ENCODE measurements at regions not wholly inside any gene's neighbourhood (a gene's known extent, or its start where the extent isn't known, plus 50 kb on each side); places are given as distances from the start of the nearest gene placed in this dataset.

DNA sequence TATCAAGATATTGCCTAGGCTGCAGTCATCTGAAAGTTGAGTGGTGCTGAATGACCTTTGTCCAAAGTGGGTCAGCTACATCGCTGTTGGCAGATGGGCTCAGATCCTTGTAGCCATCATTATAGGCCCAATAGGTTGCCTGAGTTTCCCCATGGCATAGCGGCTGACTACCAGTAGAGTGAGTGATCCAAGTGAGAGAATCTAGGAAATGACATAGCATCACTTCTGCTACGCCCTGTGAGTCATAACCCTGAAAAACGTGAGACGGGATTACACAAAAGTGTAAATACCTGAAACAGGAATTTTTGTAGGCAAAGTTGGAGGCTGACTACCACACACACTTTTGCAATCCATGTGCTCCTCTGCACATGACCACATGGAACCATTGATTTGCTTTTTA lies 273.3 kb downstream of the RPL10L start:
- H3K9me3 ChIP-seq (ENCODE audit: control insufficient read depth in 4 of 4, insufficient read depth in 3 of 4, low read length in 3 of 4), result peaks cover 0 to 3% (median 0%) of the 10 kb centered on the region in 4 donors
- no peak overlapping the region for H3K9ac ChIP-seq (ENCODE audit: insufficient read depth in 1 of 2, low read length in 2 of 2)
- TF ChIP-seq, protein P1, sequence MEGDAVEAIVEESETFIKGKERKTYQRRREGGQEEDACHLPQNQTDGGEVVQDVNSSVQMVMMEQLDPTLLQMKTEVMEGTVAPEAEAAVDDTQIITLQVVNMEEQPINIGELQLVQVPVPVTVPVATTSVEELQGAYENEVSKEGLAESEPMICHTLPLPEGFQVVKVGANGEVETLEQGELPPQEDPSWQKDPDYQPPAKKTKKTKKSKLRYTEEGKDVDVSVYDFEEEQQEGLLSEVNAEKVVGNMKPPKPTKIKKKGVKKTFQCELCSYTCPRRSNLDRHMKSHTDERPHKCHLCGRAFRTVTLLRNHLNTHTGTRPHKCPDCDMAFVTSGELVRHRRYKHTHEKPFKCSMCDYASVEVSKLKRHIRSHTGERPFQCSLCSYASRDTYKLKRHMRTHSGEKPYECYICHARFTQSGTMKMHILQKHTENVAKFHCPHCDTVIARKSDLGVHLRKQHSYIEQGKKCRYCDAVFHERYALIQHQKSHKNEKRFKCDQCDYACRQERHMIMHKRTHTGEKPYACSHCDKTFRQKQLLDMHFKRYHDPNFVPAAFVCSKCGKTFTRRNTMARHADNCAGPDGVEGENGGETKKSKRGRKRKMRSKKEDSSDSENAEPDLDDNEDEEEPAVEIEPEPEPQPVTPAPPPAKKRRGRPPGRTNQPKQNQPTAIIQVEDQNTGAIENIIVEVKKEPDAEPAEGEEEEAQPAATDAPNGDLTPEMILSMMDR (IDR thresholded peaks at IDR 0.05; ENCODE audit: control extremely low read depth, extremely low read depth), result no peak
- ATAC-seq (ENCODE audit: insufficient read depth, low FRiP score) (no peak), DNase-seq (no peak)
- H3K27ac ChIP-seq (ENCODE audit: low read depth in 1 of 2, low read length in 1 of 2), result no peak overlapping the region
- WGBS, 2 donors, result 90 to 92% methylated on average over 5 of the region's 5 CpGs
- no peaks in the 10 kb centered on the region for H3K4me1 ChIP-seq (ENCODE audit: control insufficient read depth in 5 of 5, insufficient read depth in 5 of 5, low read length in 5 of 5)
- H3K27me3 ChIP-seq (ENCODE audit: control insufficient read depth in 3 of 3, insufficient read depth in 3 of 3, low read length in 2 of 3), result no peaks in the 10 kb centered on the region
- H3K36me3 ChIP-seq (ENCODE audit: control insufficient read depth in 4 of 4, insufficient read depth in 4 of 4, low read length in 4 of 4), result no peaks in the 10 kb centered on the region
- no peak overlapping the region for H3K4me3 ChIP-seq

- Histone ChIP-seq H3K4me3 (no peak overlapping the region), H3K36me3 (ENCODE audit: control insufficient read depth in 4 of 4, insufficient read depth in 4 of 4, low read length in 4 of 4) (no peaks in the 10 kb centered on the region), H3K27me3 (ENCODE audit: control insufficient read depth in 3 of 3, insufficient read depth in 3 of 3, low read length in 2 of 3) (no peaks in the 10 kb centered on the region), H3K9ac (ENCODE audit: insufficient read depth in 1 of 2, low read length in 2 of 2) (no peak overlapping the region), H3K27ac (ENCODE audit: low read depth in 1 of 2, low read length in 1 of 2) (no peak overlapping the region), H3K9me3 (ENCODE audit: control insufficient read depth in 4 of 4, insufficient read depth in 3 of 4, low read length in 3 of 4) (peaks cover 0 to 3% (median 0%) of the 10 kb centered on the region in 4 donors), H3K4me1 (ENCODE audit: control insufficient read depth in 5 of 5, insufficient read depth in 5 of 5, low read length in 5 of 5) (no peaks in the 10 kb centered on the region)
- TF ChIP-seq, protein P1 (IDR thresholded peaks at IDR 0.05; ENCODE audit: control extremely low read depth, extremely low read depth), result no peak
- no peak for ATAC-seq (ENCODE audit: insufficient read depth, low FRiP score)
- 80 to 86% methylated on average over 3 of the region's 3 CpGs for WGBS, 2 donors
- no peak for DNase-seq
Measured at GRCh38 chr14:46377305-46377704, 274.3 kb downstream of the RPL10L start.

- DNase-seq (no peak), ATAC-seq (ENCODE audit: insufficient read depth, low FRiP score) (no peak)
- Histone ChIP-seq H3K4me1 (ENCODE audit: control insufficient read depth in 5 of 5, insufficient read depth in 5 of 5, low read length in 5 of 5) (no peaks in the 10 kb centered on the region), H3K27me3 (ENCODE audit: control insufficient read depth in 3 of 3, insufficient read depth in 3 of 3, low read length in 2 of 3) (no peaks in the 10 kb centered on the region), H3K9me3 (ENCODE audit: control insufficient read depth in 4 of 4, insufficient read depth in 3 of 4, low read length in 3 of 4) (no peaks in the 10 kb centered on the region), H3K27ac (ENCODE audit: low read depth in 1 of 2, low read length in 1 of 2) (no peak overlapping the region), H3K9ac (ENCODE audit: insufficient read depth in 1 of 2, low read length in 2 of 2) (no peak overlapping the region), H3K4me3 (no peak overlapping the region), H3K36me3 (ENCODE audit: control insufficient read depth in 4 of 4, insufficient read depth in 4 of 4, low read length in 4 of 4) (no peaks in the 10 kb centered on the region)
- TF ChIP-seq, protein P1 (IDR thresholded peaks at IDR 0.05; ENCODE audit: control extremely low read depth, extremely low read depth), result no peak
Measured at GRCh38 chr14:46369391-46369790, 282.2 kb downstream of the RPL10L start.

DNA sequence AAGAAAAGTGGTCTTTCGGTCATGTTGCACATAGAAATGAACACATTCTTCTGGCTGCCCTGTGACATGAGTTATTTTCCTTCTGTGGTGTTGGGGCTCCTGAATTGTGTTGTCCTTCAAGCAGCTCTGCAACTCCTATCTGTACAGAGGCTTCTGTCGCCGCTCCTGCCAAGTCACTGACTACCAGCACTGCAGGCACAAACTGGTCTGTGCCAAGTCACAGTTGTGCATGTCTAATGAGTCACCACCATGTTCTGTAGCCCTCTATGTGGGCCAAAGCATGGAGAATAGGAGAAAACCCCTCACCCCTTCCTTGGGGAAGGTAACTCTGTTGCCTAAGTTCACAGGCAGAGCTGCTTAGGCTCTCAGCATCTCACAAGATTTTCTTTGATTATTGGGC lies 283.3 kb downstream of the RPL10L start:
- TF ChIP-seq, protein P1 (IDR thresholded peaks at IDR 0.05; ENCODE audit: control extremely low read depth, extremely low read depth), result no peak
- Histone ChIP-seq H3K27ac (ENCODE audit: low read depth in 1 of 2, low read length in 1 of 2) (no peak overlapping the region), H3K4me1 (ENCODE audit: control insufficient read depth in 5 of 5, insufficient read depth in 5 of 5, low read length in 5 of 5) (no peaks in the 10 kb centered on the region), H3K36me3 (ENCODE audit: control insufficient read depth in 4 of 4, insufficient read depth in 4 of 4, low read length in 4 of 4) (no peaks in the 10 kb centered on the region), H3K9me3 (ENCODE audit: control insufficient read depth in 4 of 4, insufficient read depth in 3 of 4, low read length in 3 of 4) (no peaks in the 10 kb centered on the region), H3K27me3 (ENCODE audit: control insufficient read depth in 3 of 3, insufficient read depth in 3 of 3, low read length in 2 of 3) (no peaks in the 10 kb centered on the region), H3K4me3 (no peak overlapping the region), H3K9ac (ENCODE audit: insufficient read depth in 1 of 2, low read length in 2 of 2) (no peak overlapping the region)
- 62 to 63% methylated on average over 3 of the region's 3 CpGs for WGBS, 2 donors
- no peak for DNase-seq
- no peak for ATAC-seq (ENCODE audit: insufficient read depth, low FRiP score)

Data from lung (tissue), 11 donors.